ENCODE measurements at regions not wholly inside any gene's neighbourhood (a gene's known extent, or its start where the extent isn't known, plus 50 kb on each side); places are given as distances from the start of the nearest gene placed in this dataset.
"Not testable (repeated sequence)": the region's sequence is repeated elsewhere in the genome, so short reads cannot be mapped to it uniquely, and the experiment has no call there.

GRCh38 chrX:40788698-40789097, 53.4 kb upstream of the MED14 start:
- not testable (repeated sequence) for DNase-seq

GRCh38 chrX:40792433-40792832, 57.1 kb upstream of the MED14 start:
- no peak for TF ChIP-seq CTCF (IDR thresholded peaks at IDR 0.05)
- ATAC-seq (ENCODE audit: low read depth) = no peak
- H3K27me3 Mint-ChIP-seq = peaks cover 3% of the 10 kb centered on the region
- no peaks in the 10 kb centered on the region for H3K9me3 Mint-ChIP-seq
- peaks cover 1% of the 10 kb centered on the region for H3K4me1 Mint-ChIP-seq
- ChIA-PET CTCF (interaction anchor here (7.2 kb wide), 1 partner anchor 139 kb away, joined by 70 read pairs; no protein-coding TSS in a partner anchor), POLR2A (no interaction called here)
- no peak overlapping the region for H3K4me3 Mint-ChIP-seq
- no peaks in the 10 kb centered on the region for H3K36me3 Mint-ChIP-seq (ENCODE audit: low read depth)
- H3K27ac Mint-ChIP-seq = no peak overlapping the region
- no peak for DNase-seq
- intact Hi-C loops (cut with micrococcal nuclease) = loop anchor here (10.0 kb wide), 1 partner anchor 108 kb away; no protein-coding TSS in a partner anchor

More at GRCh38 chrX:40788698-40789097, 53.4 kb upstream of the MED14 start:
- H3K4me1 Mint-ChIP-seq; H3K4me3 Mint-ChIP-seq; ATAC-seq (ENCODE audit: low read depth); H3K27me3 Mint-ChIP-seq; H3K27ac Mint-ChIP-seq; intact Hi-C loops (cut with micrococcal nuclease); H3K9me3 Mint-ChIP-seq; H3K36me3 Mint-ChIP-seq (ENCODE audit: low read depth); CTCF ChIA-PET; POLR2A ChIA-PET: not testable (repeated sequence)

- H3K27ac Mint-ChIP-seq; H3K36me3 Mint-ChIP-seq (ENCODE audit: low read depth); H3K27me3 Mint-ChIP-seq; H3K4me3 Mint-ChIP-seq; H3K4me1 Mint-ChIP-seq; H3K9me3 Mint-ChIP-seq; POLR2A ChIA-PET; ATAC-seq (ENCODE audit: low read depth); DNase-seq: not testable (repeated sequence)
- CTCF ChIA-PET = interaction anchor here (0.8 to 7.2 kb wide), 8 partner anchors 14 to 320 kb away, joined by 3 to 70 read pairs (median 4); no protein-coding TSS in a partner anchor
- intact Hi-C loops (cut with micrococcal nuclease) = loop anchor here (1.0 to 10.0 kb wide), 5 partner anchors 58 to 320 kb away; no protein-coding TSS in a partner anchor
Observed at GRCh38 chrX:40794829-40795130, 59.4 kb upstream of the MED14 start.

GRCh38 chrX:40799745-40800144, 64.4 kb upstream of the MED14 start:
- ATAC-seq (ENCODE audit: low read depth); CTCF ChIA-PET; H3K9me3 Mint-ChIP-seq; H3K36me3 Mint-ChIP-seq (ENCODE audit: low read depth); H3K27ac Mint-ChIP-seq; H3K4me1 Mint-ChIP-seq; H3K4me3 Mint-ChIP-seq; DNase-seq; H3K27me3 Mint-ChIP-seq; POLR2A ChIA-PET: not testable (repeated sequence)
- intact Hi-C loops (cut with micrococcal nuclease) = loop anchor here (10.0 kb wide), 1 partner anchor 115 kb away; no protein-coding TSS in a partner anchor

GRCh38 chrX:40805404-40805803, 70.1 kb upstream of the MED14 start:
- POLR2A ChIA-PET = no interaction called here
- H3K9me3 Mint-ChIP-seq = no peaks in the 10 kb centered on the region
- H3K27me3 Mint-ChIP-seq = no peaks in the 10 kb centered on the region
- ATAC-seq (ENCODE audit: low read depth) = no peak
- H3K4me1 Mint-ChIP-seq = no peaks in the 10 kb centered on the region
- H3K4me3 Mint-ChIP-seq = no peak overlapping the region
- TF ChIP-seq CTCF (IDR thresholded peaks at IDR 0.05) = no peak
- no peak overlapping the region for H3K27ac Mint-ChIP-seq
- DNase-seq = no peak
- CTCF ChIA-PET = no interaction called here
- H3K36me3 Mint-ChIP-seq (ENCODE audit: low read depth) = no peaks in the 10 kb centered on the region
- intact Hi-C loops (cut with micrococcal nuclease) = no loop called here

- Mint-ChIP-seq H3K36me3 (ENCODE audit: low read depth) (no peaks in the 10 kb centered on the region), H3K27ac (no peak overlapping the region), H3K9me3 (no peaks in the 10 kb centered on the region), H3K4me1 (no peaks in the 10 kb centered on the region), H3K4me3 (no peak overlapping the region), H3K27me3 (no peaks in the 10 kb centered on the region)
- POLR2A ChIA-PET = no interaction called here
- ATAC-seq (ENCODE audit: low read depth) (no peak), DNase-seq (no peak)
- intact Hi-C loops (cut with micrococcal nuclease) = no loop called here
- CTCF ChIA-PET = no interaction called here
- TF ChIP-seq CTCF (IDR thresholded peaks at IDR 0.05) = no peak
Observed at GRCh38 chrX:40806513-40807220, 71.3 kb upstream of the MED14 start.

Measured in activated B cell treated with CpG ODN at 0.5 μM for 24 hours (primary cell).